ENCODE measurements at regions not wholly inside any gene's neighbourhood (a gene's known extent, or its start where the extent isn't known, plus 50 kb on each side); places are given as distances from the start of the nearest gene placed in this dataset.

GRCh38 chr2:45134726-45135125 is 125.5 kb upstream of the SIX2 start:
- TF ChIP-seq CTCF (IDR thresholded peaks at IDR 0.05; ENCODE audit: low read depth, low read length) = no peak
- H3K4me3 ChIP-seq (ENCODE audit: low read depth, low read length) = no peak overlapping the region

GRCh38 chr2:45134014-45134413 is 124.8 kb upstream of the SIX2 start:
- H3K4me3 ChIP-seq (ENCODE audit: low read depth, low read length) = no peak overlapping the region

GRCh38 chr2:45132551-45132950 is 123.3 kb upstream of the SIX2 start:
- H3K4me3 ChIP-seq (ENCODE audit: low read depth, low read length) = no peak overlapping the region
- no peak for TF ChIP-seq CTCF (IDR thresholded peaks at IDR 0.05; ENCODE audit: low read depth, low read length)

More at GRCh38 chr2:45134014-45134413, 124.8 kb upstream of the SIX2 start:
- no peak for TF ChIP-seq CTCF (IDR thresholded peaks at IDR 0.05; ENCODE audit: low read depth, low read length)

- no peak overlapping the region for H3K4me3 ChIP-seq (ENCODE audit: low read depth, low read length)
- TF ChIP-seq CTCF (IDR thresholded peaks at IDR 0.05; ENCODE audit: low read depth, low read length) = no peak
Observed at GRCh38 chr2:45131587-45131986, 122.3 kb upstream of the SIX2 start.

GRCh38 chr2:45130736-45131135 is 121.5 kb upstream of the SIX2 start:
- no peak for TF ChIP-seq CTCF (IDR thresholded peaks at IDR 0.05; ENCODE audit: low read depth, low read length)
- no peak overlapping the region for H3K4me3 ChIP-seq (ENCODE audit: low read depth, low read length)

- no peak overlapping the region for H3K4me3 ChIP-seq (ENCODE audit: low read depth, low read length)
- TF ChIP-seq CTCF (IDR thresholded peaks at IDR 0.05; ENCODE audit: low read depth, low read length) = no peak
Observed at GRCh38 chr2:45128580-45128997, 119.3 kb upstream of the SIX2 start.

- no peak for TF ChIP-seq CTCF (IDR thresholded peaks at IDR 0.05; ENCODE audit: low read depth, low read length)
- no peak overlapping the region for H3K4me3 ChIP-seq (ENCODE audit: low read depth, low read length)
Observed at GRCh38 chr2:45127891-45128290, 118.6 kb upstream of the SIX2 start.
